Activated CD4-positive, alpha-beta T cell treated with anti-CD3 and anti-CD28 coated beads, Interleukin-2, Interleukin-6, amounts not matched to agents 100 ng/mL and 50 ng/mL, durations not matched to agents 16 hours and 8 hours (primary cell): ENCODE measurements at regions not wholly inside any gene's neighbourhood (a gene's known extent, or its start where the extent isn't known, plus 50 kb on each side); places are given as distances from the start of the nearest gene placed in this dataset.

ENCODE experiments used
- DNase-seq: peaks from one replicate; pipeline ENCODE4 v3.0.0-alpha.2; 2020

GRCh38 chr1:106523497-106523896 is 533.0 kb upstream of the PRMT6 start:
- no peak for DNase-seq

DNA sequence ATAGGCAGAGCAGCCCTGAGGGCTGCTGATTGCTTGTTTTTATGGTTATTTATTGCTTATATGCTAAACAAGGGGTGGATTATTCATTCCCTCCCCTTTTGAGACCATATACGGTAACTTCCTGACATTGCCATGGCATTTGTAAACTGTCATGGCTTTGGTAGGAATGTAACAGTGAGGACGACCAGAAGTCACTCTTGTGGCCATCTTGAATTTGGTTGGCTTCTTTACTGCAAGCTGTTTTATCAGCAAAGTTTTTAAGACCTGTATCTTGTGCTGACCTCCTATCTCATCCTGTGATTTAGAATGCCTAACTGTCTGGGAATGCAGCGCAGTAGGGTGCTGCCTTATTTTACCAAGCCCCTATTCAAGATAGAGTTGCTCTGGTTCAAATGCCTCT is 531.8 kb upstream of the PRMT6 start:
- no peak for DNase-seq

- no peak for DNase-seq
Measured at GRCh38 chr1:106526650-106527049, 529.8 kb upstream of the PRMT6 start.

DNA sequence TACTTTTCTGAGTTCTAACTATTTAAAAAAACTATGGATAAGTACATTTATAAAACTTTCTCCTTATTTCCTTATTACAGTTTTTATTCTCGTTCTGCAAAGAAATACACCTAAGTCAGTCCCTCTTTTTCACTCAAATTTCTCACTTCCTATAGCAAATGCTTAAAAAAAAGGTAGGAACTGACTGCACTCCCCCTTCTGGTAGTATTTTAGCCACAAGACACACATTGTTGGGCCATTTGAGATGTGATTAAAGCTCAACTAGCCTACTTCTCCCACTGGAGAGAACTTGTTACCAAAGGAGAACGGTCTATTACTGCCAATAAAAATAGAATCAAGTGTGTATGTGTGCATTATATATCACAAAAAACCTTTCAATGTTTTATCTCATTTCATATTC is 521.9 kb upstream of the PRMT6 start:
- DNase-seq, result no peak

DNA sequence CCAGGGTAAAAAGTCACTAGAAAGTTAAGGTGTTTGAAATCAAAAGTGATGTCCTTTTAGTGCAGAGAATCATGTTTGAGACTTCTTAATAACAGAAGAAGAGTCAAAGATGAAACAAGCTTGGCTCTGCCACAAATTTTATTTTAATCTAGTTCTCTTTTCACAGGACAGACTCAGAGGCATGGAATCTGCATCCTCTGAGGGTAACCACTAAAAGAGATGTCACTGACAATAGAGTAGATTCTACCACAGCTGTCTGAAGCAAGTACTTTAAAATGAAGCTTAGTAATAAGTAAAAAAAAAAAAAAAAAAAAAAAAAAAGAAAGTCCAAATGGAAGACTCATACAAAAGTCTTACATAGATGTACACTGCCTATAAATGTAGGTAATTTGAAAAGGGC is 519.7 kb upstream of the PRMT6 start:
- no peak for DNase-seq

- DNase-seq, result no peak
Measured at GRCh38 chr1:106548726-106549125, 507.7 kb upstream of the PRMT6 start.

GRCh38 chr1:106554294-106554693 is 502.2 kb upstream of the PRMT6 start:
- DNase-seq, result no peak

DNA sequence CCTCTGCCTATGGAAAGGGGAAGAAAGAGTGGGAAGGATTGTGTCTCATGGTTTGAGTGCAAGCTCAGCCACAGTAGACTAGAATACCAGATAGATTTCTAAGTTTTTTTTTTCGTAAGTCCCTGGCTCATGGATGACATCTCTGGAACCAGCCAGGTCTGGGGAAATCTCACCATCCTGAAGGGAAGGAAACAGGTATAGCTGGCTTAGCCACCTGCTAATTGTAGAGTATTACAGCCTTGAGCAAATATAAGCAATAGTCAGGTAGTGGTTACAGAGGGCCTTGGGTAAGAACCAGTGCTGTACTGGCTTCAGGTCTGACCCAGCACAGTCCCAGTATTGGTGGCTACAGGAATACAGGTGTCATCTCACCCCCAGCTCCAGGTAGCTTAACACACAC is 500.9 kb upstream of the PRMT6 start:
- no peak for DNase-seq

DNA sequence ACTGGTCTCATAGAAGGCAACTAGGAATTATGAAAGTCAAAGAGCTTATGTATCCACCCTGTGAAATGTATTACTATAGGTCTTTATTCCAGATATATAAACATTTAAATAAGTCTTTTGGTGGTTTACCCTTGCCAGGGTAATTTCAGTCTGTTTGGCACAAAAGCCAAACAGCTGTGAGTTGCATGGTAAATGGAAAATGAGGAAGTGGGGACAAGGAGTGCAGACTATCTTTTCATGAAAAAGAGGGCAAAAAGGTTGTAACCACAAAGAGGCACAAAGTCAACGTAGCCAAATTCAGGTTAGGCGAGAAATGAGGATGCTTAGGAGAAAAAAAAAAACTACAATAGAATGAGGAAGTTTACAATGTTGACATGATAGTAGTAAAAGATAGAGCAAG is 492.3 kb upstream of the PRMT6 start:
- no peak for DNase-seq

GRCh38 chr1:106568201-106568974 is 488.1 kb upstream of the PRMT6 start:
- DNase-seq, result no peak

- DNase-seq, result no peak
Measured at GRCh38 chr1:106571109-106571508, 485.4 kb upstream of the PRMT6 start.

- no peak for DNase-seq
Measured at GRCh38 chr1:106584107-106584506, 472.4 kb upstream of the PRMT6 start.

GRCh38 chr1:106584676-106585075 is 471.8 kb upstream of the PRMT6 start:
- no peak for DNase-seq

GRCh38 chr1:106600626-106601025 is 455.8 kb upstream of the PRMT6 start:
- DNase-seq, result no peak

GRCh38 chr1:106603616-106604015 is 452.9 kb upstream of the PRMT6 start:
- DNase-seq, result no peak

- DNase-seq, result no peak
Measured at GRCh38 chr1:106608841-106609240, 447.6 kb upstream of the PRMT6 start.

DNA sequence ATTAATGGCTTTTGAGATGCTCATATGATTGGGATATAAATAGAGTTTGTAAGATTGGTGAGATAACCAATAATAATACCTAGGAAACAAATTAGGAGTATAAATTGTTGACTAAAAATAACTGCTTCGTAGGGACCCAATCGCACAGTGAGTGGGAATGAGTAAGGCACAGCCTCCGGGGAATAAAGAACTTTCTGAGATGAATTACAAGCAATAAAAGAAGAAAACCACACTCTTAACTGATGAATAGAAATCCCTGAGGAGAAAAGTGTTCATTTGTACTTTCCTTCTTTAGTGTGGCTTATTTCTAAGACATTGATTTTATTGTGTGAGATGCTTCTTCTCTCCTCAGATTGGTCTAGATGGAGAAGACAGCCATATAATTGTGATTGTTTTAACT is 443.4 kb upstream of the PRMT6 start:
- no peak for DNase-seq

DNA sequence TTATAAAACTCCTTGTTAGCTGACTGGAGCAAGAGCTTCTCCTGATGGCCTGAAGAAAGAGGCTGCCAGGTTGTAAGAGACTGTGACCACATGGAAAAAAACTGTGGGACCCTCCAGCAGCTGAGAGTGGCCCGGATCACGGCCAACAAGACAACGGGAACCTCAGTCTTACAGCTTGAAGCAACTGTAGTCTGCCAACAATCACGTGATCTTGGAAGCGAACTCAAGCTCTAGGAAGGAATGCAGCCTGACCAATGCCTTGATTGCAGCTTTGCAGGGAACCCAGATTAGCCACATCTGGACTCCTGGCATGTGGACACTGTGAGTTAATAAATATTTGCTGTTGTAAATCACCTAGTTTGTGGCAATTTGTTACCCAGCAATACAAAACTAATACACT is 442.6 kb upstream of the PRMT6 start:
- DNase-seq, result no peak

GRCh38 chr1:106615473-106615872 is 441.0 kb upstream of the PRMT6 start:
- DNase-seq, result no peak

GRCh38 chr1:106619080-106619826 is 437.2 kb upstream of the PRMT6 start:
- no peak for DNase-seq

DNA sequence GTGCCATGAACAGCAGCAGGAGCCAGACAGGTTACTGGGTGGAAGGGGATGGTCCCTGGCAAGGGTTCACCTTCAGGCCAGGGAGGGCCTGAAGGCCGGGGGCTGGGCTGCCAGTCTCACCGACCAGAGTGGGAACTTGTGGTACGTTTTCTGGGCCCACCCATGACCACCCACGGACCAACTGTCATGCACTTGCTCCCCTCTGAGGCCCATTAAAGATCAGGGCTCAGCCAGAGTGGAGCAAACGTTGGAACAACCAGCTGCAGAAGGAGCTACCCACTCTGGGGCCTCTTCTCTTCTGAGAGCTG is 436.7 kb upstream of the PRMT6 start:
- no peak for DNase-seq

GRCh38 chr1:106620521-106620954 is 435.9 kb upstream of the PRMT6 start:
- no peak for DNase-seq

GRCh38 chr1:106621853-106622252 is 434.6 kb upstream of the PRMT6 start:
- DNase-seq, result no peak

- no peak for DNase-seq
Measured at GRCh38 chr1:106637566-106637965, 418.9 kb upstream of the PRMT6 start.

DNA sequence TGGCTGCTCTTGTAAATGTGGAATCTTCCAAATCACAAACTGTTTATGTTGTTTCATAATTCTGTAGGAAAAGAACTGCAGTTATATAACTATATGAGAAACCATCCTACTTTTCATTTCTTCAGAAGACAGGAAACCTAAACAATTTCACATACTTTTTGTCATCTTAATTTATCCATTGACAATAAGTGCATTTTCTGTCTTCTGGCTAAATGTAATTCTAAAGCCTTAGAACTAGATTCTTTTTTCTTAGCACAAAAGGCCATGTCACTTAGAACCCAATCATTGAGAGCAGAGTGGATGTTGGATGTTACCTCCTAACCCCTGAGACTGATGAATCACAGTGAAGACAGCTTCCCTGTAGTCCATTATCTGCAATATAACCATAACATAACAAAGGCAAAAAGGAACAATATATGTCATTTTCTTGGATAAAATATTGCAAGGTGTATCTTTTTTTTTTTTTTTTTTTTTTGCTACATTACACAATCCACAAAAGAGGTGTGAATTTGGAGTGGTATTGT is 410.2 kb upstream of the PRMT6 start:
- DNase-seq, result no peak
